Skeletal muscle satellite cell (primary cell): ENCODE measurements at regions not wholly inside any gene's neighbourhood (a gene's known extent, or its start where the extent isn't known, plus 50 kb on each side); places are given as distances from the start of the nearest gene placed in this dataset.

Source experiments
- H3K27me3 ChIP-seq: 2 replicates; pipeline ENCODE4 v1.7.0; 2013; ENCODE audit warnings: low read length; ENCODE audit not compliant: control insufficient read depth, insufficient read depth
- H3K36me3 ChIP-seq: 2 replicates; pipeline ENCODE4 v1.7.0; 2013; ENCODE audit warnings: mild to moderate bottlenecking, control low read depth, low read length; ENCODE audit not compliant: insufficient read depth
- H3K4me1 ChIP-seq: 2 replicates; pipeline ENCODE4 v1.7.0; 2013; ENCODE audit warnings: low read length; ENCODE audit not compliant: control insufficient read depth, insufficient read depth
- H3K4me2 ChIP-seq: 2 replicates; pipeline ENCODE4 v1.7.0; 2013; ENCODE audit warnings: mild to moderate bottlenecking, low read length
- H3K4me3 ChIP-seq: 2 replicates; pipeline ENCODE4 v1.7.0; 2013; ENCODE audit warnings: low read length
- H3K9ac ChIP-seq: 2 replicates; pipeline ENCODE4 v1.7.0; 2013; ENCODE audit warnings: mild to moderate bottlenecking, low read depth, low read length, moderate library complexity
- H3K9me3 ChIP-seq: replicated peaks from 2 replicates; pipeline ENCODE4 v1.7.0; 2013; ENCODE audit warnings: mild to moderate bottlenecking, control low read depth, low read length

DNA sequence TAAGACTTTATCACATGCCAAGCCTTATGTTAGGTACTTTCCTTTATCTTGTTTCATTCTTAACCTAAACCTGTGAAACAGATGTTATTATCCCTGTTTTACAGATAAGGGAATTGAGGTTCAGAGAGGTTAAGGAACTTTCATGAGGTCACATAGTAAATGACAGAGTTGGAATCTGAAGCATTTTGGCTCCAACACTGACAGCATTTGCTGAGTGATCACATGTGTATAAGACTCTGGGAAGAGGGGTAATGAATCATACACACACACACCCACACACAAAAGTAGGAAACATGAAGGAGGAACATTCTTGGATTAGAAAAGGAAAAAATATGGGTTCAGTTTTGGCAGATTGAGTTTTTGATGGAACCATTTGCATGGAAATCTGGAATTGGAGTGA, 212.5 kb downstream of the GJA1 start:
- no peak overlapping the region for H3K4me2 ChIP-seq
- peaks cover 39% of the 10 kb centered on the region for H3K4me1 ChIP-seq
- no peak overlapping the region for H3K4me3 ChIP-seq
- no peaks in the 10 kb centered on the region for H3K36me3 ChIP-seq
- H3K9me3 ChIP-seq = no peaks in the 10 kb centered on the region
- no peaks in the 10 kb centered on the region for H3K27me3 ChIP-seq
- H3K9ac ChIP-seq = no peak overlapping the region

DNA sequence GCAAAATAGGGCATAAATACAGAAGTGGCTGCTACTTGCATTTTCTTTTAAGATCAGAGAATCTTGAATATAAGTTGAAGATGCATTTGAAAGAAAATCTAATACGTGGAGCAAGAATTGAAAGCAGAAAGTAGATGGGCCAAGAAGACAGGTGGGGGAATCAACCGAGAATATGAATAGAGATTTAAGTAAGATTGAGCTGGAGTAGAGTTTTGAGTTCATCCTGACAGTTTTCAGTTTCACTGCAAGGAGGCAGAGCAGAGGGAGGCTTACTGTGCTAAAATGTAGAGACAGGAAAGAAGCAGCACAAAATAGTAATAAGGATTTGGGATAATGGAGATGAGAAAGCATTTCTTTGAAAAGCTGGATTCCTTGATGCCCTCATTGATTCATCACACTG, 214.5 kb downstream of the GJA1 start:
- H3K4me1 ChIP-seq = peaks cover 49% of the 10 kb centered on the region
- H3K9ac ChIP-seq = no peak overlapping the region

DNA sequence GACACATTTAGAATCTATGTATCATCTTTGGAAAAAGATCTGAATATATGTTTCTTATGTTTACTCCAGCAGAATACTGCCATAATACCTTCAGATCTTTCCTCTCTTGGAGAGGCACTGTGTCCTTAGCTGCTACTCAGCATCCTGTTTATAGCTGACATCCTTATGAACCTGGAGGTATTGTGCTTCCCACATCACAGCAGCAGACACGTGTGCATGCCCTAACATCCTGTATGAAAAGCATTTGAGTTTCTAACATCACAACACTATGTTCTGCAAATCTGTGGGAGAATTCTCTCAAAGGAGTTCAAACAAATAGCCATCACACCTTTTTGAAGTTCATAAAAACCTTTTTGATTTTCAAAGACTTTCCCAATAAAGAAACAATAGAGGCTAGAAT, 216.0 kb downstream of the GJA1 start:
- H3K27me3 ChIP-seq = no peaks in the 10 kb centered on the region
- H3K9ac ChIP-seq = no peak overlapping the region
- H3K9me3 ChIP-seq = no peaks in the 10 kb centered on the region
- no peaks in the 10 kb centered on the region for H3K36me3 ChIP-seq
- no peak overlapping the region for H3K4me3 ChIP-seq
- H3K4me1 ChIP-seq = peaks cover 40% of the 10 kb centered on the region
- no peak overlapping the region for H3K4me2 ChIP-seq

More for the DNA sequence above, 214.5 kb downstream of the GJA1 start:
- no peak overlapping the region for H3K4me2 ChIP-seq
- H3K9me3 ChIP-seq = no peaks in the 10 kb centered on the region
- H3K36me3 ChIP-seq = no peaks in the 10 kb centered on the region
- no peaks in the 10 kb centered on the region for H3K27me3 ChIP-seq
- H3K4me3 ChIP-seq = no peak overlapping the region

DNA sequence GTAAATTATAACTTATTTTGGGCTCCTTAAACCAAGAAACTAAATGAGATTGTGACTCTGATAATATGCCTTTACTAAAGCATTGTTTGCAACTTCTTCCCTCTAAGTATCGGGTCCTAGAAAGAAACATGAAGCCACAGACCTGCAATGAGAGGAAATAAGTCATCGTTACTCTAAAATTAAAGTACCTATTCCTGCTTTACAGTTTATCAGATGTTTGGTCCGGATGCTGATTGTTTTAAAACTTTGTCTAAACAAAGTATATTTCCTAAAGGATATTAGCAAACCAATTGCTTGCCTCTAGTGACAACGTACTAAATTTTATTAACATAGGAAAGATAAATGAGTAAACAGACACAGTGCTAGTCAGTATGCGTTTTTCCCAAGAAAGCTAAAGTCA, 216.8 kb downstream of the GJA1 start:
- H3K27me3 ChIP-seq = no peaks in the 10 kb centered on the region
- peaks cover 39% of the 10 kb centered on the region for H3K4me1 ChIP-seq
- no peak overlapping the region for H3K4me2 ChIP-seq
- H3K36me3 ChIP-seq = no peaks in the 10 kb centered on the region
- no peak overlapping the region for H3K4me3 ChIP-seq
- no peak overlapping the region for H3K9ac ChIP-seq
- no peaks in the 10 kb centered on the region for H3K9me3 ChIP-seq

DNA sequence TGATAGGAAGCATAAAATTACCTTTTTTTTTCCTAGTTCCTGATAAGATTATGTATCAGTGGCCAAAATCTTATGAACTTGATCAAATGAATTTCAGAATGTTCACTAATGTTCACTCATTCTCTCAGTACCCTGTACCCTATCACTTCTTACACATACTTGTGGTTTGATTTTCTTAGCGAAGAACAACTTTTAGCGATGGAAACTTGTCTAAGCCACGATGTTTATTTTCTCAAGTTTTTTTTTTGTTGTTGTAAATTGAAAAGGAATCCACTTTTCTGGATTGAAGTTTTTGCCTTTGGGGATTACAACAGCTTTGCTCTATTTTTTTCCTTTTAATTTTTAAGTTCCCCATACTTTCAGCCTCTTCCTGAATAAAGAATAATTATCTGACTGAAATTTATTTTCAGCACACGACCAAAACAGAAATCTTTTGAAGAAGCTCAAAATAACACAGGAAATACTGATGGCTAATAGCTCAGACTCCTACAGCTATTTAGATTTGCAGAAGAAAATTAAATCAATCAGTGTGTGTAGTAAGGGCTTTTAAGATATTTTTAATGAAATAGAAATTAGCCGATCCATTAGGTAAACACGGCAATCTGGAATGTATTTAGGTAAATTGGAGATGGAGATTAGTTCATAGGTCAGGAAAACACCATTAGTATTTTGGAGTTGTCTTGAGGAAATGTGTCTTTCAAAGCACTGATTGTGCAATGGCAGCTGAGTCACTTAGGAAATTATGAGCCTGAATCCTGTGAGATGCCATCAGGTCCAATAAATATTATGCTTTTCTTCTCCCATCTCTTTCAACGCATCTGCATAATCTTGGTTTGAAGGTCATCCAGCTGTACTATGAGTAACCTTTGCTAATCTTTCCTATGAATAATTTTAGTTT, 217.5 kb downstream of the GJA1 start:
- Histone ChIP-seq H3K9ac (no peak overlapping the region), H3K27me3 (no peaks in the 10 kb centered on the region), H3K36me3 (no peaks in the 10 kb centered on the region), H3K4me3 (no peak overlapping the region), H3K4me1 (peaks cover 31% of the 10 kb centered on the region), H3K4me2 (peak overlapping the region; percentile 29), H3K9me3 (no peaks in the 10 kb centered on the region)

DNA sequence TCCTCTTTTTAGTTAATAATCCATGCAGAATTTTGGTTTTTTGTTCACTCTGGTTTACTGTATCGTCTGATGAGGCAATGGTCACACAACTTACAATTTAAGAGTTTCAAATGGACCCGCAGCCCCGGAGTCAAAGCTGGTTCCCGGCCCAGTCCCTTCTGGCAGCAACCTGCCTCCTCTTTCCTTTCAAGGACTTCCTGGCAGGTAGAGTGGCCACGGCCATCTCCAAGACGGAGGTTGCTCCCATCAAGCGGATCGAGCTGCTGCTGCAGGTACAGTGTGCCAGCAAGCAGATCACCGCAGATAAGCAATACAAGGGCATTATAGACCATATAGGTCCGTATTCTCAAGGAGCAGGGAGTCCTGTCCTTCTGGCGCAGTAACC, 218.2 kb downstream of the GJA1 start:
- H3K36me3 ChIP-seq = no peaks in the 10 kb centered on the region
- no peaks in the 10 kb centered on the region for H3K27me3 ChIP-seq
- H3K4me1 ChIP-seq = peaks cover 27% of the 10 kb centered on the region
- H3K9ac ChIP-seq = no peak overlapping the region
- H3K4me2 ChIP-seq = peak overlapping the region; percentile 29
- no peak overlapping the region for H3K4me3 ChIP-seq
- no peaks in the 10 kb centered on the region for H3K9me3 ChIP-seq

DNA sequence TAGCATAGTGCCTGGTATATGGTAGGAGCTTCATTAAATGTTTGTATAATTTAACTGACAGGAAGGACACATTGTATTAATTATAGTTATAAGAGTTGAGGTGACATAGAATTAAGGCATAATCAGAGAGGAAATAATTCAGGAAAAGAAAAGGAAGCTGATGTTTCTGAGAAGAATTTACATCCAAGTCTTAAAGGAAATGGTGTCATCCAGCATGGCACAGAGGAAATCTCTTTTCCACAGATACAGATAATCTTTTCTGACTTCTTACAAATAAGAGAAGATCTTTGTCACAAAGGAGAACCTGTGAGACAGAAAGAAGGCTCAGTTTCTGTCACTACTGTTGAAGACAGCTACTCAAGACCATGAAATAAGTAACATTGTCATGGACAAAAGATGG, 222.5 kb downstream of the GJA1 start:
- Histone ChIP-seq H3K9me3 (no peaks in the 10 kb centered on the region), H3K36me3 (no peaks in the 10 kb centered on the region), H3K4me3 (no peak overlapping the region), H3K4me1 (peaks cover 10% of the 10 kb centered on the region), H3K27me3 (no peaks in the 10 kb centered on the region), H3K9ac (no peak overlapping the region), H3K4me2 (no peak overlapping the region)

DNA sequence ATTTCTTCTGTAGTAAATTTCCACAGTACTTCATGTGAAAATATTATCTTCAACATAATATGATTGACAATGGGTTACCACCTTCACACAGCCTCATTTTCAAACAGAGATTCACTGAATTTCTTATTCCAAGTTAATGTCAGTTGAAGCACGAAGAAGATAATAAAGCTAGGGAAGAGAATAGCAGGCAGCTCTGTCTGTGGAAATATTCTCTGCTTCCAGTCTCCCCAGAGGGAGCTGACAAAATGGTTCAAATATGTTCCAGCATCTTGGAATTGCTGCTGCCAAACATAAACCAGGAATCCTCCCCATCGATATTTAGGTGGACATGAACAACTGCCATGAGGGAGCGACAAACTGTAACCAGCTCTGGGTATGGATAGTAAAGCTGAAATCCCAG, 224.8 kb downstream of the GJA1 start:
- H3K36me3 ChIP-seq = no peaks in the 10 kb centered on the region
- no peak overlapping the region for H3K9ac ChIP-seq
- H3K9me3 ChIP-seq = no peaks in the 10 kb centered on the region
- H3K4me2 ChIP-seq = no peak overlapping the region
- no peaks in the 10 kb centered on the region for H3K27me3 ChIP-seq
- no peak overlapping the region for H3K4me3 ChIP-seq
- no peaks in the 10 kb centered on the region for H3K4me1 ChIP-seq

DNA sequence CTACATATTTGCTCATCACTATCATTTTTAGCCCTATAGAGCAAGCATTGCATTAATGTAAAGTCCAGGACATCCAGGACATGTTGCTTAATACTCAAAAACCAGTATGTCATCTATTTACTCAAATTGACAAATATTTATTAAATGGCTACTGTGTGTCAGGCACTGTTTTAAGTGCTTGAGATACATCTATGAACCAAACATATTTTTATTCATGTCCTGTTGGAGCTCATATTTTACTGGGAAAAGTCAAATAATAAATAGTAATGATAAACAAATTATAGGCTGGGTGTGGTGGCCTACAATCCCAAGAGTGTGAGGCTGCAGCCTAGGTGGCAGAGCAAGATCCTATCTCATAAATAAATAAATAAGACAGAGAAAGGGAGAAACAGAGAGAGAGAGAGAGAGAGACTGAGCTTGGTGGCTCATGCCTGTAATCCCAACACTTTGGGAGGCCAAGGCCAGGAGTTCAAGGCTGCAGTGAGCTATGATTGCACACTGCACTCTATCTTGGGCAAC, 227.9 kb downstream of the GJA1 start:
- Histone ChIP-seq H3K4me3 (no peak overlapping the region), H3K4me2 (no peak overlapping the region), H3K4me1 (peaks cover 14% of the 10 kb centered on the region), H3K27me3 (no peaks in the 10 kb centered on the region), H3K9ac (no peak overlapping the region), H3K9me3 (no peaks in the 10 kb centered on the region), H3K36me3 (no peaks in the 10 kb centered on the region)

DNA sequence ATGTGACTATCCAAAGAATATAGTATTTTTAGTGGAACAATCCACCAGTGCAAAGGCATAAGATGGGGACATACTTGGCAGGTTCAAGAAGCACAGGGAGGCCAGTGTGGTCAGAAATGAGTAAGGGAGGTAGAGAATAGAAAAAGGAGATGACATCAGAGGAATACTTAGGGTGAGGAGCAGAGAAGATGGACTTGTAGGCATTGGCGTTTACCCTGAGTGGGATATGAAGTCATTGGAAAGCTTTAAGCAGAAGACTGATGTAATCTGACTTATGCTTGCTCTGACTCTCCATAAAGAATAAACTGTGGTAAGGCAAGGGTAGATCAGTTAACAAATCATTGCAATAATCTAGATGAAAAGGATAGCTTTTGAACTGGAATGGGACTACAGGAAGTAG, 228.7 kb downstream of the GJA1 start:
- no peaks in the 10 kb centered on the region for H3K27me3 ChIP-seq
- no peaks in the 10 kb centered on the region for H3K36me3 ChIP-seq
- no peak overlapping the region for H3K9ac ChIP-seq
- H3K4me2 ChIP-seq = no peak overlapping the region
- peaks cover 14% of the 10 kb centered on the region for H3K4me1 ChIP-seq
- no peak overlapping the region for H3K4me3 ChIP-seq
- no peaks in the 10 kb centered on the region for H3K9me3 ChIP-seq

DNA sequence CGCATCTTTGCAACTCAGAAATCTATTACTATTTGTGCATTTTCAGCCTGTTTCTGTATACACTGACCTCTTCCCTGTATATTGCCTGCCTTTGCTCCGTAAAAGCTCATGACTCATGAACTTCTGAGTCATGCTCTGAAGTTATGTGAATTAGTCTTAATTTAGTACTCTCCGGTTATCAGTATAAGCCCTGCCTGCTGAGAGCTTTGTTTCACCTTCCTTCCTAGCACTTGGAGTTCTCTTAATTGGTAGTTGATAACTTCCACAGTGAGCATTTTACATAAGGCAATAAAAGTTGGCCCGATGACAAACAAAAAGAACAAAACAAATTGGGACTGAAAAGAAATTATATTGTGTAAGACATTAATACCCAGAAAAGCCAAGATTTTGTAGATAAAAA, 231.4 kb downstream of the GJA1 start:
- Histone ChIP-seq H3K9me3 (no peaks in the 10 kb centered on the region), H3K4me1 (peaks cover 33% of the 10 kb centered on the region), H3K4me3 (no peak overlapping the region), H3K27me3 (no peaks in the 10 kb centered on the region), H3K36me3 (no peaks in the 10 kb centered on the region), H3K4me2 (peak overlapping the region; percentile 36), H3K9ac (no peak overlapping the region)

DNA sequence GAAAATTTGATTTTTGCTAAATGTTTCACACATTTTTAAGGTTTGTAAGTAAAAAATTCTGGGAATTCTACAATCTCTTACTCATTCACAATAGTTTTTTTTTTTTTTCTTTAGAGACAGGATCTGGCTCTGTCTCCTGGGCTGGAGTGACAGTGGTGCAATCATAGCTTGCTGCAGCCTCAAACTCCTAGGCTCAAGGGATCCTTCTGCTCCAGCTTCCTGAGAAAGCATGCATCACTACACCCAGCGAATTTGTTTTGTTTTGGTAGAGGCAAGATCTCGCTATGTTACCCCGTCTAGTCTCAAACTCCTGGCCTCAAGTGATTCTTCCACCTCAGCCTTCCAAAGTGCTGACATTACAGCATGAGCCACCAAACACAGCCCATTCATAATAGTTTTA, 232.8 kb downstream of the GJA1 start:
- Histone ChIP-seq H3K36me3 (no peaks in the 10 kb centered on the region), H3K4me3 (no peak overlapping the region), H3K9me3 (no peaks in the 10 kb centered on the region), H3K27me3 (no peaks in the 10 kb centered on the region), H3K9ac (no peak overlapping the region), H3K4me1 (peaks cover 33% of the 10 kb centered on the region), H3K4me2 (no peak overlapping the region)
